ENCODE measurements at regions not wholly inside any gene's neighbourhood (a gene's known extent, or its start where the extent isn't known, plus 50 kb on each side); places are given as distances from the start of the nearest gene placed in this dataset.

DNA sequence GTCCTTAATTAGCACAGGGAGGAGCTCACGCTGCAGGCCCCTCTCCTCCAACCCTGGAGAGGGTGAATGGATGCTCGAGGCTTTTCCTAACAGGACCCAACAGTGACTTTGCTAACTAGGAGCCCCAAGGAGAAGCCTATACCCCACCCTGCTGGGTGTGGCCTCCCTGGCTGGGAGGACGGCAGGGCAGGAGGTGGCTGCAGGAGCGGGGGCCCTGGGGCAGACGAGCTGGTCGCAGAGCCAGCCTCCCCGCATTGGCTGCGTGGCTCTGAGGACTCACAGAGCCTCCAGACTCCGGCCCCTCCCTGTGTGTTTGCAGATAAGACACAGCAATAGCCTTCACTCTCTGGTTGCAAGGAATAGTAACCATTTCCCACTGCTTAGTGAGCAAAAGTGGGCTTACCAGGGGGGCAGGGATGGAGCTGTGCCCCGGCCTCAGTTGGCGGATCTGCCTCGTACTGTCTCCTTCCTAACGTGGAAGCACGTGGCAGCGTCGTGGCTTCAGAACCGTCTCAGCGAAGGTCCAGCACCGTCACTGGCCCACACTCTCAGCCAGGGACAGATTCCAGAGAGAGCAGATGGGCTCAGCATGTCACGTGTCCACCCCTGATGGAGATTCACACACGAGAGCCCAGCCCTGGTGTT is 1087.5 kb downstream of the BRD1 start:
- no peak overlapping the region for H3K27ac ChIP-seq (ENCODE audit: extremely low read length, insufficient read depth, low read length)
- no TSS peak for BruUV-seq (replicated peaks)
- no peak overlapping the region for H3K9ac ChIP-seq (ENCODE audit: insufficient read depth, low read depth, low read length)
- in situ Hi-C loops (cut with HindIII; ENCODE audit: extremely low pct_ligation_motif_present, low pct_unique_long_range_greater_than_20kb) (no loop called here), intact Hi-C loops (cut with micrococcal nuclease; ENCODE audit: unreplicated experiment) (no loop called here)
- peaks cover 2 to 18% of the 10 kb centered on the region in 2 experiments; a peak in 3 of 5 replicates for H3K36me3 ChIP-seq (replicated peaks in 1 of 2; ENCODE audit: control insufficient read depth in 1 of 2, insufficient read depth in 2 of 2, low read length in 2 of 2)
- POLR2A ChIA-PET: no interaction called here
- H4K20me1 ChIP-seq (ENCODE audit: insufficient read depth, low read length): peaks cover 15% of the 10 kb centered on the region; the same call in 1 of the 2 replicates
- H3K27me3 ChIP-seq (ENCODE audit: control insufficient read depth in 1 of 2, insufficient read depth in 2 of 2, low read length in 2 of 2): no peaks in the 10 kb centered on the region
- FAIRE-seq (no peak), ATAC-seq (no peak), DNase-seq (ENCODE audit: low spot score) (no peak)
- 100% methylated on average over 8 of the region's 21 CpGs for WGBS (ENCODE audit: low lambda C conversion rate)
- no peaks in the 10 kb centered on the region for H3K9me3 ChIP-seq (ENCODE audit: low read length)
- H3K4me1 ChIP-seq (ENCODE audit: insufficient read depth, low read length): peaks cover 6% of the 10 kb centered on the region
- no peak overlapping the region for H3K4me3 ChIP-seq (replicated peaks in 1 of 3; ENCODE audit: insufficient read depth in 1 of 3, low read depth in 2 of 3, low read length in 3 of 3)
- TF ChIP-seq NR2F2 (IDR thresholded peaks at IDR 0.05; ENCODE audit: borderline replicate concordance, low read depth) (no peak), YY1 (IDR thresholded peaks at IDR 0.05; ENCODE audit: insufficient read depth, insufficient replicate concordance, low read depth, low read length) (no peak), ZNF235 (CRISPR knock-in tag; IDR thresholded peaks at IDR 0.05; ENCODE audit: borderline replicate concordance) (no peak), KDM6A (CRISPR knock-in tag; IDR thresholded peaks at IDR 0.05; ENCODE audit: low read depth) (no peak), ATF2 (CRISPR knock-in tag; IDR thresholded peaks at IDR 0.05) (no peak)
- TF ChIP-seq, protein P1, sequence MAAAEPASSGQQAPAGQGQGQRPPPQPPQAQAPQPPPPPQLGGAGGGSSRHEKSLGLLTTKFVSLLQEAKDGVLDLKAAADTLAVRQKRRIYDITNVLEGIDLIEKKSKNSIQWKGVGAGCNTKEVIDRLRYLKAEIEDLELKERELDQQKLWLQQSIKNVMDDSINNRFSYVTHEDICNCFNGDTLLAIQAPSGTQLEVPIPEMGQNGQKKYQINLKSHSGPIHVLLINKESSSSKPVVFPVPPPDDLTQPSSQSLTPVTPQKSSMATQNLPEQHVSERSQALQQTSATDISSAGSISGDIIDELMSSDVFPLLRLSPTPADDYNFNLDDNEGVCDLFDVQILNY (CRISPR knock-in tag; conservative IDR thresholded peaks at IDR 0.05): no peak
- TF ChIP-seq, protein P2, sequence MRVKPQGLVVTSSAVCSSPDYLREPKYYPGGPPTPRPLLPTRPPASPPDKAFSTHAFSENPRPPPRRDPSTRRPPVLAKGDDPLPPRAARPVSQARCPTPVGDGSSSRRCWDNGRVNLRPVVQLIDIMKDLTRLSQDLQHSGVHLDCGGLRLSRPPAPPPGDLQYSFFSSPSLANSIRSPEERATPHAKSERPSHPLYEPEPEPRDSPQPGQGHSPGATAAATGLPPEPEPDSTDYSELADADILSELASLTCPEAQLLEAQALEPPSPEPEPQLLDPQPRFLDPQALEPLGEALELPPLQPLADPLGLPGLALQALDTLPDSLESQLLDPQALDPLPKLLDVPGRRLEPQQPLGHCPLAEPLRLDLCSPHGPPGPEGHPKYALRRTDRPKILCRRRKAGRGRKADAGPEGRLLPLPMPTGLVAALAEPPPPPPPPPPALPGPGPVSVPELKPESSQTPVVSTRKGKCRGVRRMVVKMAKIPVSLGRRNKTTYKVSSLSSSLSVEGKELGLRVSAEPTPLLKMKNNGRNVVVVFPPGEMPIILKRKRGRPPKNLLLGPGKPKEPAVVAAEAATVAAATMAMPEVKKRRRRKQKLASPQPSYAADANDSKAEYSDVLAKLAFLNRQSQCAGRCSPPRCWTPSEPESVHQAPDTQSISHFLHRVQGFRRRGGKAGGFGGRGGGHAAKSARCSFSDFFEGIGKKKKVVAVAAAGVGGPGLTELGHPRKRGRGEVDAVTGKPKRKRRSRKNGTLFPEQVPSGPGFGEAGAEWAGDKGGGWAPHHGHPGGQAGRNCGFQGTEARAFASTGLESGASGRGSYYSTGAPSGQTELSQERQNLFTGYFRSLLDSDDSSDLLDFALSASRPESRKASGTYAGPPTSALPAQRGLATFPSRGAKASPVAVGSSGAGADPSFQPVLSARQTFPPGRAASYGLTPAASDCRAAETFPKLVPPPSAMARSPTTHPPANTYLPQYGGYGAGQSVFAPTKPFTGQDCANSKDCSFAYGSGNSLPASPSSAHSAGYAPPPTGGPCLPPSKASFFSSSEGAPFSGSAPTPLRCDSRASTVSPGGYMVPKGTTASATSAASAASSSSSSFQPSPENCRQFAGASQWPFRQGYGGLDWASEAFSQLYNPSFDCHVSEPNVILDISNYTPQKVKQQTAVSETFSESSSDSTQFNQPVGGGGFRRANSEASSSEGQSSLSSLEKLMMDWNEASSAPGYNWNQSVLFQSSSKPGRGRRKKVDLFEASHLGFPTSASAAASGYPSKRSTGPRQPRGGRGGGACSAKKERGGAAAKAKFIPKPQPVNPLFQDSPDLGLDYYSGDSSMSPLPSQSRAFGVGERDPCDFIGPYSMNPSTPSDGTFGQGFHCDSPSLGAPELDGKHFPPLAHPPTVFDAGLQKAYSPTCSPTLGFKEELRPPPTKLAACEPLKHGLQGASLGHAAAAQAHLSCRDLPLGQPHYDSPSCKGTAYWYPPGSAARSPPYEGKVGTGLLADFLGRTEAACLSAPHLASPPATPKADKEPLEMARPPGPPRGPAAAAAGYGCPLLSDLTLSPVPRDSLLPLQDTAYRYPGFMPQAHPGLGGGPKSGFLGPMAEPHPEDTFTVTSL (CRISPR knock-in tag; IDR thresholded peaks at IDR 0.05; ENCODE audit: borderline replicate concordance): no peak
- TF ChIP-seq, protein P3, sequence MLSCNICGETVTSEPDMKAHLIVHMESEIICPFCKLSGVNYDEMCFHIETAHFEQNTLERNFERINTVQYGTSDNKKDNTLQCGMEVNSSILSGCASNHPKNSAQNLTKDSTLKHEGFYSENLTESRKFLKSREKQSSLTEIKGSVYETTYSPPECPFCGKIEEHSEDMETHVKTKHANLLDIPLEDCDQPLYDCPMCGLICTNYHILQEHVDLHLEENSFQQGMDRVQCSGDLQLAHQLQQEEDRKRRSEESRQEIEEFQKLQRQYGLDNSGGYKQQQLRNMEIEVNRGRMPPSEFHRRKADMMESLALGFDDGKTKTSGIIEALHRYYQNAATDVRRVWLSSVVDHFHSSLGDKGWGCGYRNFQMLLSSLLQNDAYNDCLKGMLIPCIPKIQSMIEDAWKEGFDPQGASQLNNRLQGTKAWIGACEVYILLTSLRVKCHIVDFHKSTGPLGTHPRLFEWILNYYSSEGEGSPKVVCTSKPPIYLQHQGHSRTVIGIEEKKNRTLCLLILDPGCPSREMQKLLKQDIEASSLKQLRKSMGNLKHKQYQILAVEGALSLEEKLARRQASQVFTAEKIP (CRISPR knock-in tag; IDR thresholded peaks at IDR 0.05; ENCODE audit: borderline replicate concordance): no peak
- no peak overlapping the region for H3K4me2 ChIP-seq (ENCODE audit: low read depth, low read length)
- CTCF ChIA-PET (ENCODE audit: low intra/inter-chr PET ratio, low total read pairs): no interaction called here
- no peak overlapping the region for H2AFZ ChIP-seq (ENCODE audit: low read length)
- peaks cover 3% of the 10 kb centered on the region for H3K79me2 ChIP-seq (ENCODE audit: insufficient read depth, low read length)

All from HepG2 (cell line).